ENCODE measurements at regions not wholly inside any gene's neighbourhood (a gene's known extent, or its start where the extent isn't known, plus 50 kb on each side); places are given as distances from the start of the nearest gene placed in this dataset.

GRCh38 chr10:130372866-130373265 lies 236.7 kb downstream of the GLRX3 start:
- no peak for DNase-seq

GRCh38 chr10:130377986-130378540 lies 241.9 kb downstream of the GLRX3 start:
- DNase-seq: no peak

- no peak for DNase-seq
Measured at GRCh38 chr10:130378556-130379400, 242.6 kb downstream of the GLRX3 start.

GRCh38 chr10:130380056-130380455 lies 243.9 kb downstream of the GLRX3 start:
- DNase-seq: no peak

GRCh38 chr10:130382031-130382430 lies 245.8 kb downstream of the GLRX3 start:
- DNase-seq: no peak

GRCh38 chr10:130387936-130388580 lies 251.9 kb downstream of the GLRX3 start:
- no peak for DNase-seq

- DNase-seq: no peak
Measured at GRCh38 chr10:130388746-130389145, 252.6 kb downstream of the GLRX3 start.

- DNase-seq: no peak
Measured at GRCh38 chr10:130389906-130390305, 253.7 kb downstream of the GLRX3 start.

- no peak for DNase-seq
Measured at GRCh38 chr10:130392031-130392430, 255.8 kb downstream of the GLRX3 start.

- no peak for DNase-seq
Measured at GRCh38 chr10:130393342-130393741, 257.2 kb downstream of the GLRX3 start.

GRCh38 chr10:130394832-130395231 lies 258.6 kb downstream of the GLRX3 start:
- no peak for DNase-seq

- DNase-seq: no peak
Measured at GRCh38 chr10:130395248-130395936, 259.2 kb downstream of the GLRX3 start.

GRCh38 chr10:130396044-130396443 lies 259.9 kb downstream of the GLRX3 start:
- no peak for DNase-seq

- DNase-seq: no peak
Measured at GRCh38 chr10:130398090-130398994, 262.2 kb downstream of the GLRX3 start.

- no peak for DNase-seq
Measured at GRCh38 chr10:130399425-130399950, 263.3 kb downstream of the GLRX3 start.

GRCh38 chr10:130400890-130401289 lies 264.7 kb downstream of the GLRX3 start:
- DNase-seq: no peak

- no peak for DNase-seq
Measured at GRCh38 chr10:130401860-130402765, 265.9 kb downstream of the GLRX3 start.

- no peak for DNase-seq
Measured at GRCh38 chr10:130403153-130404075, 267.2 kb downstream of the GLRX3 start.

- no peak for DNase-seq
Measured at GRCh38 chr10:130404476-130405055, 268.4 kb downstream of the GLRX3 start.
